ENCODE measurements at regions not wholly inside any gene's neighbourhood (a gene's known extent, or its start where the extent isn't known, plus 50 kb on each side); places are given as distances from the start of the nearest gene placed in this dataset.

- Histone ChIP-seq H3K79me2 (no peaks in the 10 kb centered on the region), H3K9me3 (ENCODE audit: low read depth) (no peaks in the 10 kb centered on the region)
- 58% methylated on average over 6 of the region's 6 CpGs for WGBS (ENCODE audit: low lambda C conversion rate, missing lambda C conversion rate)
Observed at GRCh38 chr12:32946504-32947131, 50.0 kb upstream of the PKP2 start.

More at GRCh38 chr12:32946504-32947131, 50.0 kb upstream of the PKP2 start:
- H2AFZ ChIP-seq: peak overlapping the region; percentile 85
- no peak overlapping the region for H3K4me2 ChIP-seq
- TF ChIP-seq EZH2 (IDR thresholded peaks at IDR 0.05; ENCODE audit: borderline replicate concordance) (no peak), EZH2phosphoT487 (IDR thresholded peaks at IDR 0.05; ENCODE audit: low read depth, severe bottlenecking, unreplicated experiment) (no peak)
- TF ChIP-seq, protein P1, sequence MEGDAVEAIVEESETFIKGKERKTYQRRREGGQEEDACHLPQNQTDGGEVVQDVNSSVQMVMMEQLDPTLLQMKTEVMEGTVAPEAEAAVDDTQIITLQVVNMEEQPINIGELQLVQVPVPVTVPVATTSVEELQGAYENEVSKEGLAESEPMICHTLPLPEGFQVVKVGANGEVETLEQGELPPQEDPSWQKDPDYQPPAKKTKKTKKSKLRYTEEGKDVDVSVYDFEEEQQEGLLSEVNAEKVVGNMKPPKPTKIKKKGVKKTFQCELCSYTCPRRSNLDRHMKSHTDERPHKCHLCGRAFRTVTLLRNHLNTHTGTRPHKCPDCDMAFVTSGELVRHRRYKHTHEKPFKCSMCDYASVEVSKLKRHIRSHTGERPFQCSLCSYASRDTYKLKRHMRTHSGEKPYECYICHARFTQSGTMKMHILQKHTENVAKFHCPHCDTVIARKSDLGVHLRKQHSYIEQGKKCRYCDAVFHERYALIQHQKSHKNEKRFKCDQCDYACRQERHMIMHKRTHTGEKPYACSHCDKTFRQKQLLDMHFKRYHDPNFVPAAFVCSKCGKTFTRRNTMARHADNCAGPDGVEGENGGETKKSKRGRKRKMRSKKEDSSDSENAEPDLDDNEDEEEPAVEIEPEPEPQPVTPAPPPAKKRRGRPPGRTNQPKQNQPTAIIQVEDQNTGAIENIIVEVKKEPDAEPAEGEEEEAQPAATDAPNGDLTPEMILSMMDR (IDR thresholded peaks at IDR 0.05; ENCODE audit: poor library complexity): no peak
- no peaks in the 10 kb centered on the region for H3K36me3 ChIP-seq (replicated peaks; ENCODE audit: insufficient read depth, low read depth)
- H3K4me3 ChIP-seq: no peak overlapping the region
- H3K4me1 ChIP-seq (ENCODE audit: insufficient read depth): peaks cover 5% of the 10 kb centered on the region
- H3K9me2 ChIP-seq (replicated peaks; ENCODE audit: insufficient read depth): no peaks in the 10 kb centered on the region
- peak overlapping the region; percentile 2 for H3K27ac ChIP-seq
- DNase-seq (ENCODE audit: low spot score): no peak
- no peaks in the 10 kb centered on the region for H4K20me1 ChIP-seq (ENCODE audit: insufficient read depth, poor library complexity, severe bottlenecking)
- H3K27me3 ChIP-seq: no peaks in the 10 kb centered on the region

Measured in hepatocyte (in vitro differentiated cells).